Trophoblast cell (in vitro differentiated cells and primary cell): ENCODE measurements at regions not wholly inside any gene's neighbourhood (a gene's known extent, or its start where the extent isn't known, plus 50 kb on each side); places are given as distances from the start of the nearest gene placed in this dataset.

Experiments used
- DNase-seq, 2 donors: peaks; one replicate each; pipeline ENCODE4 v3.0.0-alpha.2; 2016
- H2AFZ ChIP-seq: 2 replicates; pipeline ENCODE4 v1.6.1; 2013; ENCODE audit warnings: low read length, moderate library complexity, mild to moderate bottlenecking; ENCODE audit not compliant: insufficient read depth, poor library complexity
- H2AK5ac ChIP-seq: 2 replicates; pipeline ENCODE4 v1.6.1; 2013; ENCODE audit warnings: mild to moderate bottlenecking, low read length
- H2BK120ac ChIP-seq: 2 replicates; pipeline ENCODE4 v1.6.1; 2013; ENCODE audit warnings: low read length, mild to moderate bottlenecking, moderate library complexity; ENCODE audit not compliant: insufficient read depth, poor library complexity
- H2BK12ac ChIP-seq: 2 replicates; pipeline ENCODE4 v1.6.1; 2013; ENCODE audit warnings: mild to moderate bottlenecking, low read length, moderate library complexity
- H2BK5ac ChIP-seq: 2 replicates; pipeline ENCODE4 v1.6.1; 2013; ENCODE audit warnings: low read length, low read depth, moderate library complexity, mild to moderate bottlenecking; ENCODE audit not compliant: poor library complexity
- H3K14ac ChIP-seq: 2 replicates; pipeline ENCODE4 v1.6.1; 2013; ENCODE audit warnings: mild to moderate bottlenecking, low read length
- H3K18ac ChIP-seq: 2 replicates; pipeline ENCODE4 v1.6.1; 2013; ENCODE audit warnings: mild to moderate bottlenecking, low read length
- H3K23ac ChIP-seq: 2 replicates; pipeline ENCODE4 v1.6.1; 2013; ENCODE audit warnings: low read length
- H3K27ac ChIP-seq: 2 replicates; pipeline ENCODE4 v1.5.1; 2013; ENCODE audit warnings: low read depth, mild to moderate bottlenecking, inconsistent platforms, low read length, moderate library complexity
- H3K27me3 ChIP-seq: 2 replicates; pipeline ENCODE4 v1.6.1; 2013; ENCODE audit warnings: inconsistent platforms, mild to moderate bottlenecking, low read length, moderate library complexity; ENCODE audit not compliant: insufficient read depth
- H3K36me3 ChIP-seq, 2 experiments: 1 replicate in 1 of 2; 2 replicates in 1 of 2; pipeline ENCODE4 v1.6.1; 2013; ENCODE audit warnings: low read length in 2 of 2, mild to moderate bottlenecking in 2 of 2, moderate library complexity in 1 of 2; ENCODE audit not compliant: insufficient read depth in 2 of 2, control insufficient read depth in 1 of 2
- H3K4ac ChIP-seq: 2 replicates; pipeline ENCODE4 v1.6.1; 2013; ENCODE audit warnings: low read depth, mild to moderate bottlenecking, low read length, moderate library complexity
- H3K4me1 ChIP-seq, 2 experiments: 1 replicate in 1 of 2; 2 replicates in 1 of 2; pipeline ENCODE4 v1.6.1; 2013; ENCODE audit warnings: low read length in 2 of 2, mild to moderate bottlenecking in 2 of 2, moderate library complexity in 1 of 2; ENCODE audit not compliant: insufficient read depth in 2 of 2, control insufficient read depth in 1 of 2
- H3K4me2 ChIP-seq: 2 replicates; pipeline ENCODE4 v1.6.1; 2013; ENCODE audit warnings: inconsistent platforms, mild to moderate bottlenecking, low read length, moderate library complexity
- H3K4me3 ChIP-seq: 2 replicates; pipeline ENCODE4 v1.5.1; 2013; ENCODE audit warnings: mild to moderate bottlenecking, low read depth, low read length, inconsistent platforms
- H3K79me1 ChIP-seq: one replicate; pipeline ENCODE4 v1.6.1; 2013; ENCODE audit warnings: low read length
- H3K79me2 ChIP-seq: 2 replicates; pipeline ENCODE4 v1.6.1; 2013; ENCODE audit warnings: low read length, mild to moderate bottlenecking; ENCODE audit not compliant: control insufficient read depth, insufficient read depth, poor library complexity
- H3K9ac ChIP-seq: 2 replicates; pipeline ENCODE4 v1.6.1; 2013; ENCODE audit warnings: mild to moderate bottlenecking, low read length
- H3K9me3 ChIP-seq: 2 replicates; pipeline ENCODE4 v1.6.1; 2013; ENCODE audit warnings: low read depth, mild to moderate bottlenecking, control low read depth, inconsistent platforms, low read length; ENCODE audit not compliant: insufficient read depth
- H4K12ac ChIP-seq: 2 replicates; pipeline ENCODE4 v1.6.1; 2013; ENCODE audit warnings: low read depth, mild to moderate bottlenecking, low read length, moderate library complexity
- H4K8ac ChIP-seq: 2 replicates; pipeline ENCODE4 v1.6.1; 2013; ENCODE audit warnings: low read depth, mild to moderate bottlenecking, low read length, moderate library complexity
- H4K91ac ChIP-seq: one replicate; pipeline ENCODE4 v1.6.1; 2013; ENCODE audit warnings: low read depth, mild to moderate bottlenecking, low read length, moderate library complexity
- WGBS: extraction: QIAGEN DNeasy Blood & Tissue Kit; methylation state at CpG from one replicate; pipeline ENCODE4 v1.1.7; 2013; ENCODE audit warnings: missing lambda C conversion rate; ENCODE audit not compliant: insufficient read length, insufficient coverage; ENCODE audit errors: extremely low coverage; 5-methylcytosine and 5-hydroxymethylcytosine counted together

DNA sequence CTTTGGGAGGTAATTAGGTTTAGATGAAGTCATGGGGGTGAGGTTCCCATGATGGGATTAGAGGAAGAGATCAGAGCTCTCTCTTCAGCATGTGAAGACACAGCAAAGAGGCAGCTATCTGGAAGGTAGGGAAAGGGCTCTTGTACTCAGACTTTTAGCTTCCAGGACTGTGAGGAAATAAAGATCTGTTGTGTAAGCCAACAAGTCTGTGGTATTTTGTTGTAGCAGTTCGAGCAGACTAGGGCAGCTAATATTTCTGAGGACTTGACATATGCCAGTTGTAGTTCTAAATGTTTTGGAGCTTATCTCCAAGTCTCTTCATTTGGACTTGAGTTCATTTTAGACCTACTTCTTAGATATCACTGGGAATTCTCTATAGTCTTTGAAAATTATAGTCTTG lies 137.3 kb upstream of the PDE5A start:
- no peak overlapping the region for H3K4me3 ChIP-seq
- H3K9ac ChIP-seq = no peak overlapping the region
- no peak overlapping the region for H2AFZ ChIP-seq
- no peak overlapping the region for H2BK12ac ChIP-seq
- no peaks in the 10 kb centered on the region for H3K79me1 ChIP-seq
- H3K4ac ChIP-seq = no peak overlapping the region
- H3K23ac ChIP-seq = no peak overlapping the region
- no peaks in the 10 kb centered on the region for H3K4me1 ChIP-seq
- H3K27me3 ChIP-seq = no peaks in the 10 kb centered on the region
- no peak overlapping the region for H2AK5ac ChIP-seq
- no peaks in the 10 kb centered on the region for H3K36me3 ChIP-seq
- no peak overlapping the region for H3K14ac ChIP-seq
- no peak overlapping the region for H3K18ac ChIP-seq
- H3K27ac ChIP-seq = no peak overlapping the region
- H3K9me3 ChIP-seq = no peaks in the 10 kb centered on the region
- no peak overlapping the region for H4K91ac ChIP-seq
- H2BK120ac ChIP-seq = no peak overlapping the region
- no peak for DNase-seq
- no peak overlapping the region for H4K12ac ChIP-seq
- H3K4me2 ChIP-seq = no peak overlapping the region
- no CpG with 5 or more reads among the region's 1 CpG for WGBS
- H3K79me2 ChIP-seq = no peaks in the 10 kb centered on the region
- H4K8ac ChIP-seq = no peak overlapping the region
- H2BK5ac ChIP-seq = no peak overlapping the region

- H3K9me3 ChIP-seq = no peaks in the 10 kb centered on the region
- no peak overlapping the region for H3K4me3 ChIP-seq
- no peak for DNase-seq
Measured at GRCh38 chr4:119765469-119765868, 136.9 kb upstream of the PDE5A start.

GRCh38 chr4:119763386-119763785 lies 134.8 kb upstream of the PDE5A start:
- no CpG with 5 or more reads among the region's 1 CpG for WGBS
- no peaks in the 10 kb centered on the region for H3K9me3 ChIP-seq
- no peak overlapping the region for H4K91ac ChIP-seq
- H3K79me2 ChIP-seq = no peaks in the 10 kb centered on the region
- no peak overlapping the region for H2AK5ac ChIP-seq
- H3K14ac ChIP-seq = no peak overlapping the region
- no peak overlapping the region for H4K12ac ChIP-seq
- H3K4ac ChIP-seq = no peak overlapping the region
- no peak overlapping the region for H3K27ac ChIP-seq
- no peaks in the 10 kb centered on the region for H3K4me1 ChIP-seq
- no peak overlapping the region for H4K8ac ChIP-seq
- no peak overlapping the region for H2BK12ac ChIP-seq
- H3K27me3 ChIP-seq = no peaks in the 10 kb centered on the region
- no peaks in the 10 kb centered on the region for H3K36me3 ChIP-seq
- no peak for DNase-seq
- H2AFZ ChIP-seq = no peak overlapping the region
- H2BK120ac ChIP-seq = no peak overlapping the region
- no peak overlapping the region for H3K9ac ChIP-seq
- H3K4me2 ChIP-seq = no peak overlapping the region
- H3K18ac ChIP-seq = no peak overlapping the region
- no peak overlapping the region for H2BK5ac ChIP-seq
- no peaks in the 10 kb centered on the region for H3K79me1 ChIP-seq
- H3K23ac ChIP-seq = no peak overlapping the region
- no peak overlapping the region for H3K4me3 ChIP-seq

More at GRCh38 chr4:119765469-119765868, 136.9 kb upstream of the PDE5A start:
- no peak overlapping the region for H3K4ac ChIP-seq
- no peak overlapping the region for H4K91ac ChIP-seq
- H3K79me2 ChIP-seq = no peaks in the 10 kb centered on the region
- H3K4me2 ChIP-seq = no peak overlapping the region
- no peak overlapping the region for H2BK12ac ChIP-seq
- no peaks in the 10 kb centered on the region for H3K27me3 ChIP-seq
- no peak overlapping the region for H3K14ac ChIP-seq
- H4K8ac ChIP-seq = no peak overlapping the region
- no peak overlapping the region for H3K18ac ChIP-seq
- no peak overlapping the region for H2AFZ ChIP-seq
- no peaks in the 10 kb centered on the region for H3K4me1 ChIP-seq
- H3K27ac ChIP-seq = no peak overlapping the region
- no peaks in the 10 kb centered on the region for H3K36me3 ChIP-seq
- no peak overlapping the region for H2AK5ac ChIP-seq
- H3K23ac ChIP-seq = no peak overlapping the region
- no peak overlapping the region for H2BK5ac ChIP-seq
- no peak overlapping the region for H3K9ac ChIP-seq
- no peak overlapping the region for H2BK120ac ChIP-seq
- no peaks in the 10 kb centered on the region for H3K79me1 ChIP-seq
- H4K12ac ChIP-seq = no peak overlapping the region
- WGBS = no CpG with 5 or more reads among the region's 1 CpG

DNA sequence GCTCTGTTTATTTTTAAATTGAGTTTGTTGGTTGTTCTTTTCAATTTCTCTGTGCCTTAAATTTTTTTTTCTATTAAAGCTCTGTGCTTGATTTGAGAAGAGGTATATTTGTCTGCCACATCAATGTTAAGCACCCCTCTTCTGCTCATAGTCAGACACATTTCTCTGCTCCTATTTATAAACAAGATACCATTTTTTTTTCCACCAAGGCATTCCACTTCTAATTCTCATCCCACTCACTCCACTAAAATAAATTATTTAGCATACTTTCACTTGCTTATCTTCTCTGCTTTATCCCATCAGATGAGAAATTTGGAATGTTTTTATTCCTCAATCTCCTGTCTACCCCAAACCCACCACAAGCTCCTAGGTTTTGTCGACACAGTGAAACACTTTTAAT lies 127.0 kb upstream of the PDE5A start:
- Histone ChIP-seq H3K14ac (no peak overlapping the region), H2BK120ac (no peak overlapping the region), H2AFZ (no peak overlapping the region), H3K4me2 (no peak overlapping the region), H4K12ac (no peak overlapping the region), H3K4me3 (no peak overlapping the region), H3K27me3 (no peaks in the 10 kb centered on the region), H3K79me2 (no peaks in the 10 kb centered on the region), H3K18ac (no peak overlapping the region), H3K9me3 (no peaks in the 10 kb centered on the region), H3K36me3 (no peaks in the 10 kb centered on the region), H3K4ac (no peak overlapping the region), H4K8ac (no peak overlapping the region), H3K23ac (no peak overlapping the region), H4K91ac (no peak overlapping the region), H2BK5ac (no peak overlapping the region), H3K27ac (no peak overlapping the region), H2BK12ac (no peak overlapping the region), H3K4me1 (no peaks in the 10 kb centered on the region), H2AK5ac (no peak overlapping the region), H3K9ac (no peak overlapping the region), H3K79me1 (no peaks in the 10 kb centered on the region)
- no peak for DNase-seq
- no CpG with 5 or more reads among the region's 1 CpG for WGBS
